ENCODE measurements at regions not wholly inside any gene's neighbourhood (a gene's known extent, or its start where the extent isn't known, plus 50 kb on each side); places are given as distances from the start of the nearest gene placed in this dataset.

GRCh38 chr9:80881940-80882339, 807.4 kb downstream of the TLE1 start:
- no peak for DNase-seq (ENCODE audit: low read depth in 6 of 9, low spot score in 9 of 9)
- 93% methylated on average over 5 of the region's 5 CpGs for WGBS
- Histone ChIP-seq H3K36me3 (ENCODE audit: control insufficient read depth in 2 of 2, insufficient read depth in 2 of 2, low read length in 1 of 2) (no peaks in the 10 kb centered on the region), H3K27me3 (ENCODE audit: control insufficient read depth in 2 of 2, insufficient read depth in 1 of 2, low read length in 1 of 2) (no peaks in the 10 kb centered on the region), H3K4me1 (ENCODE audit: control insufficient read depth in 2 of 2, insufficient read depth in 2 of 2, low read length in 2 of 2) (no peaks in the 10 kb centered on the region), H3K9me3 (ENCODE audit: control insufficient read depth in 2 of 2, insufficient read depth in 1 of 2, low read length in 1 of 2) (no peaks in the 10 kb centered on the region), H3K27ac (ENCODE audit: low read depth in 1 of 2, low read length in 1 of 2) (no peak overlapping the region), H3K4me3 (ENCODE audit: low read length in 2 of 2) (no peak overlapping the region)

- 93% methylated on average over 6 of the region's 6 CpGs for WGBS
- no peaks in the 10 kb centered on the region for H3K27me3 ChIP-seq (ENCODE audit: control insufficient read depth in 2 of 2, insufficient read depth in 1 of 2, low read length in 1 of 2)
Observed at GRCh38 chr9:80881320-80881719, 808.0 kb downstream of the TLE1 start.

GRCh38 chr9:80878556-80878955, 810.8 kb downstream of the TLE1 start:
- no peaks in the 10 kb centered on the region for H3K36me3 ChIP-seq (ENCODE audit: control insufficient read depth in 2 of 2, insufficient read depth in 2 of 2, low read length in 1 of 2)
- no peaks in the 10 kb centered on the region for H3K27me3 ChIP-seq (ENCODE audit: control insufficient read depth in 2 of 2, insufficient read depth in 1 of 2, low read length in 1 of 2)
- 96% methylated on average over 2 of the region's 2 CpGs for WGBS
- no peaks in the 10 kb centered on the region for H3K9me3 ChIP-seq (ENCODE audit: control insufficient read depth in 2 of 2, insufficient read depth in 1 of 2, low read length in 1 of 2)
- H3K4me3 ChIP-seq (ENCODE audit: low read length in 2 of 2): no peak overlapping the region
- no peak overlapping the region for H3K27ac ChIP-seq (ENCODE audit: low read depth in 1 of 2, low read length in 1 of 2)
- DNase-seq (ENCODE audit: low read depth in 6 of 9, low spot score in 9 of 9): no peak
- H3K4me1 ChIP-seq (ENCODE audit: control insufficient read depth in 2 of 2, insufficient read depth in 2 of 2, low read length in 2 of 2): no peaks in the 10 kb centered on the region

More at GRCh38 chr9:80881320-80881719, 808.0 kb downstream of the TLE1 start:
- Histone ChIP-seq H3K36me3 (ENCODE audit: control insufficient read depth in 2 of 2, insufficient read depth in 2 of 2, low read length in 1 of 2) (no peaks in the 10 kb centered on the region), H3K27ac (ENCODE audit: low read depth in 1 of 2, low read length in 1 of 2) (no peak overlapping the region), H3K9me3 (ENCODE audit: control insufficient read depth in 2 of 2, insufficient read depth in 1 of 2, low read length in 1 of 2) (no peaks in the 10 kb centered on the region), H3K4me3 (ENCODE audit: low read length in 2 of 2) (no peak overlapping the region), H3K4me1 (ENCODE audit: control insufficient read depth in 2 of 2, insufficient read depth in 2 of 2, low read length in 2 of 2) (no peaks in the 10 kb centered on the region)
- DNase-seq (ENCODE audit: low read depth in 6 of 9, low spot score in 9 of 9): no peak

GRCh38 chr9:80875947-80876346, 813.4 kb downstream of the TLE1 start:
- DNase-seq (ENCODE audit: low read depth in 6 of 9, low spot score in 9 of 9): no peak
- no peaks in the 10 kb centered on the region for H3K4me1 ChIP-seq (ENCODE audit: control insufficient read depth in 2 of 2, insufficient read depth in 2 of 2, low read length in 2 of 2)
- WGBS: 96% methylated on average over 4 of the region's 4 CpGs
- H3K4me3 ChIP-seq (ENCODE audit: low read length in 2 of 2): no peak overlapping the region
- H3K36me3 ChIP-seq (ENCODE audit: control insufficient read depth in 2 of 2, insufficient read depth in 2 of 2, low read length in 1 of 2): no peaks in the 10 kb centered on the region
- H3K27ac ChIP-seq (ENCODE audit: low read depth in 1 of 2, low read length in 1 of 2): no peak overlapping the region
- no peaks in the 10 kb centered on the region for H3K27me3 ChIP-seq (ENCODE audit: control insufficient read depth in 2 of 2, insufficient read depth in 1 of 2, low read length in 1 of 2)
- H3K9me3 ChIP-seq (ENCODE audit: control insufficient read depth in 2 of 2, insufficient read depth in 1 of 2, low read length in 1 of 2): no peaks in the 10 kb centered on the region

GRCh38 chr9:80874276-80874675, 815.1 kb downstream of the TLE1 start:
- no peaks in the 10 kb centered on the region for H3K9me3 ChIP-seq (ENCODE audit: control insufficient read depth in 2 of 2, insufficient read depth in 1 of 2, low read length in 1 of 2)
- 49% methylated on average over 1 of the region's 1 CpG for WGBS
- no peak for DNase-seq (ENCODE audit: low read depth in 6 of 9, low spot score in 9 of 9)

GRCh38 chr9:80873861-80874260, 815.5 kb downstream of the TLE1 start:
- Histone ChIP-seq H3K4me1 (ENCODE audit: control insufficient read depth in 2 of 2, insufficient read depth in 2 of 2, low read length in 2 of 2) (no peaks in the 10 kb centered on the region), H3K27ac (ENCODE audit: low read depth in 1 of 2, low read length in 1 of 2) (no peak overlapping the region), H3K27me3 (ENCODE audit: control insufficient read depth in 2 of 2, insufficient read depth in 1 of 2, low read length in 1 of 2) (no peaks in the 10 kb centered on the region), H3K36me3 (ENCODE audit: control insufficient read depth in 2 of 2, insufficient read depth in 2 of 2, low read length in 1 of 2) (no peaks in the 10 kb centered on the region), H3K9me3 (ENCODE audit: control insufficient read depth in 2 of 2, insufficient read depth in 1 of 2, low read length in 1 of 2) (no peaks in the 10 kb centered on the region), H3K4me3 (ENCODE audit: low read length in 2 of 2) (no peak overlapping the region)
- 92% methylated on average over 2 of the region's 2 CpGs for WGBS
- DNase-seq (ENCODE audit: low read depth in 6 of 9, low spot score in 9 of 9): no peak

More at GRCh38 chr9:80874276-80874675, 815.1 kb downstream of the TLE1 start:
- Histone ChIP-seq H3K4me3 (ENCODE audit: low read length in 2 of 2) (no peak overlapping the region), H3K27me3 (ENCODE audit: control insufficient read depth in 2 of 2, insufficient read depth in 1 of 2, low read length in 1 of 2) (no peaks in the 10 kb centered on the region), H3K27ac (ENCODE audit: low read depth in 1 of 2, low read length in 1 of 2) (no peak overlapping the region), H3K36me3 (ENCODE audit: control insufficient read depth in 2 of 2, insufficient read depth in 2 of 2, low read length in 1 of 2) (no peaks in the 10 kb centered on the region), H3K4me1 (ENCODE audit: control insufficient read depth in 2 of 2, insufficient read depth in 2 of 2, low read length in 2 of 2) (no peaks in the 10 kb centered on the region)

GRCh38 chr9:80871596-80871995, 817.8 kb downstream of the TLE1 start:
- H3K9me3 ChIP-seq (ENCODE audit: control insufficient read depth in 2 of 2, insufficient read depth in 1 of 2, low read length in 1 of 2): no peaks in the 10 kb centered on the region

GRCh38 chr9:80867731-80868130, 821.6 kb downstream of the TLE1 start:
- no peak overlapping the region for H3K27ac ChIP-seq (ENCODE audit: low read depth in 1 of 2, low read length in 1 of 2)
- no peaks in the 10 kb centered on the region for H3K9me3 ChIP-seq (ENCODE audit: control insufficient read depth in 2 of 2, insufficient read depth in 1 of 2, low read length in 1 of 2)
- no peak for DNase-seq (ENCODE audit: low read depth in 6 of 9, low spot score in 9 of 9)
- no peak overlapping the region for H3K4me3 ChIP-seq (ENCODE audit: low read length in 2 of 2)
- H3K4me1 ChIP-seq (ENCODE audit: control insufficient read depth in 2 of 2, insufficient read depth in 2 of 2, low read length in 2 of 2): no peaks in the 10 kb centered on the region
- H3K36me3 ChIP-seq (ENCODE audit: control insufficient read depth in 2 of 2, insufficient read depth in 2 of 2, low read length in 1 of 2): no peaks in the 10 kb centered on the region
- H3K27me3 ChIP-seq (ENCODE audit: control insufficient read depth in 2 of 2, insufficient read depth in 1 of 2, low read length in 1 of 2): no peaks in the 10 kb centered on the region

More at GRCh38 chr9:80871596-80871995, 817.8 kb downstream of the TLE1 start:
- DNase-seq (ENCODE audit: low read depth in 6 of 9, low spot score in 9 of 9): no peak
- Histone ChIP-seq H3K27me3 (ENCODE audit: control insufficient read depth in 2 of 2, insufficient read depth in 1 of 2, low read length in 1 of 2) (no peaks in the 10 kb centered on the region), H3K4me3 (ENCODE audit: low read length in 2 of 2) (no peak overlapping the region), H3K4me1 (ENCODE audit: control insufficient read depth in 2 of 2, insufficient read depth in 2 of 2, low read length in 2 of 2) (no peaks in the 10 kb centered on the region), H3K27ac (ENCODE audit: low read depth in 1 of 2, low read length in 1 of 2) (no peak overlapping the region), H3K36me3 (ENCODE audit: control insufficient read depth in 2 of 2, insufficient read depth in 2 of 2, low read length in 1 of 2) (no peaks in the 10 kb centered on the region)

- 93% methylated on average over 2 of the region's 2 CpGs for WGBS
- DNase-seq (ENCODE audit: low read depth in 6 of 9, low spot score in 9 of 9): no peak
- Histone ChIP-seq H3K4me1 (ENCODE audit: control insufficient read depth in 2 of 2, insufficient read depth in 2 of 2, low read length in 2 of 2) (no peaks in the 10 kb centered on the region), H3K9me3 (ENCODE audit: control insufficient read depth in 2 of 2, insufficient read depth in 1 of 2, low read length in 1 of 2) (no peaks in the 10 kb centered on the region), H3K27me3 (ENCODE audit: control insufficient read depth in 2 of 2, insufficient read depth in 1 of 2, low read length in 1 of 2) (no peaks in the 10 kb centered on the region), H3K4me3 (ENCODE audit: low read length in 2 of 2) (no peak overlapping the region), H3K27ac (ENCODE audit: low read depth in 1 of 2, low read length in 1 of 2) (no peak overlapping the region), H3K36me3 (ENCODE audit: control insufficient read depth in 2 of 2, insufficient read depth in 2 of 2, low read length in 1 of 2) (no peaks in the 10 kb centered on the region)
Observed at GRCh38 chr9:80866576-80867227, 822.6 kb downstream of the TLE1 start.

GRCh38 chr9:80866121-80866520, 823.2 kb downstream of the TLE1 start:
- H3K27ac ChIP-seq (ENCODE audit: low read depth in 1 of 2, low read length in 1 of 2): no peak overlapping the region
- no peaks in the 10 kb centered on the region for H3K36me3 ChIP-seq (ENCODE audit: control insufficient read depth in 2 of 2, insufficient read depth in 2 of 2, low read length in 1 of 2)
- H3K4me3 ChIP-seq (ENCODE audit: low read length in 2 of 2): no peak overlapping the region
- no peaks in the 10 kb centered on the region for H3K27me3 ChIP-seq (ENCODE audit: control insufficient read depth in 2 of 2, insufficient read depth in 1 of 2, low read length in 1 of 2)
- no peaks in the 10 kb centered on the region for H3K9me3 ChIP-seq (ENCODE audit: control insufficient read depth in 2 of 2, insufficient read depth in 1 of 2, low read length in 1 of 2)
- H3K4me1 ChIP-seq (ENCODE audit: control insufficient read depth in 2 of 2, insufficient read depth in 2 of 2, low read length in 2 of 2): no peaks in the 10 kb centered on the region
- DNase-seq (ENCODE audit: low read depth in 6 of 9, low spot score in 9 of 9): no peak
